ENCODE measurements at regions not wholly inside any gene's neighbourhood (a gene's known extent, or its start where the extent isn't known, plus 50 kb on each side); places are given as distances from the start of the nearest gene placed in this dataset.

DNA sequence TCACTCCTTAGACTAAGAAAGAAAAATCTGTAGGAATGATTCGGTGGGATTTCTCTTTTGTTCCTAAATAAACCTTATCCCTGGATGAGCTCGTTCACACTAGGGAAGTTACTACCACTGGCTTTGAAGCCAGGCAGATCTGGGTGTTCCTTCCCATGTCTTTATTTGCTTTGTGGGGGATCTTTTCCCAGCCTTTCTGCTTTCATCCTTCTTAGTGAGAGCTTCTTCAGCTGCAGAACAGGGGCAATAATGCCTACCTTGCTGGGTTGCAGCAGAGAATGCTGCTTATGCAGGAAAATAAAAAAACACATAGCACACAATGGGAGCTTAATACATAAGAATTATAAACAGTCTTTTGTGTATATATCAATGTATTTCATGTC is 292.1 kb downstream of the SOX11 start:
- TF ChIP-seq, protein P1, sequence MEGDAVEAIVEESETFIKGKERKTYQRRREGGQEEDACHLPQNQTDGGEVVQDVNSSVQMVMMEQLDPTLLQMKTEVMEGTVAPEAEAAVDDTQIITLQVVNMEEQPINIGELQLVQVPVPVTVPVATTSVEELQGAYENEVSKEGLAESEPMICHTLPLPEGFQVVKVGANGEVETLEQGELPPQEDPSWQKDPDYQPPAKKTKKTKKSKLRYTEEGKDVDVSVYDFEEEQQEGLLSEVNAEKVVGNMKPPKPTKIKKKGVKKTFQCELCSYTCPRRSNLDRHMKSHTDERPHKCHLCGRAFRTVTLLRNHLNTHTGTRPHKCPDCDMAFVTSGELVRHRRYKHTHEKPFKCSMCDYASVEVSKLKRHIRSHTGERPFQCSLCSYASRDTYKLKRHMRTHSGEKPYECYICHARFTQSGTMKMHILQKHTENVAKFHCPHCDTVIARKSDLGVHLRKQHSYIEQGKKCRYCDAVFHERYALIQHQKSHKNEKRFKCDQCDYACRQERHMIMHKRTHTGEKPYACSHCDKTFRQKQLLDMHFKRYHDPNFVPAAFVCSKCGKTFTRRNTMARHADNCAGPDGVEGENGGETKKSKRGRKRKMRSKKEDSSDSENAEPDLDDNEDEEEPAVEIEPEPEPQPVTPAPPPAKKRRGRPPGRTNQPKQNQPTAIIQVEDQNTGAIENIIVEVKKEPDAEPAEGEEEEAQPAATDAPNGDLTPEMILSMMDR (IDR thresholded peaks at IDR 0.05), result no peak
- TF ChIP-seq EZH2phosphoT487 (IDR thresholded peaks at IDR 0.05) (no peak), EZH2 (IDR thresholded peaks at IDR 0.05) (no peak)

All from neural progenitor cell (in vitro differentiated cells).